ENCODE measurements at regions not wholly inside any gene's neighbourhood (a gene's known extent, or its start where the extent isn't known, plus 50 kb on each side); places are given as distances from the start of the nearest gene placed in this dataset.

GRCh38 chr2:19009510-19009909 lies 348.9 kb downstream of the OSR1 start:
- Histone ChIP-seq H3K36me3 (ENCODE audit: control insufficient read depth, insufficient read depth, low read length) (no peaks in the 10 kb centered on the region), H3K79me2 (ENCODE audit: control insufficient read depth, insufficient read depth, low read length) (no peaks in the 10 kb centered on the region), H2AFZ (ENCODE audit: low read depth, low read length) (no peak overlapping the region), H3K27me3 (ENCODE audit: control insufficient read depth in 2 of 2, insufficient read depth in 2 of 2, low read length in 2 of 2) (no peaks in the 10 kb centered on the region), H3K4me2 (ENCODE audit: insufficient read depth, low read length) (no peak overlapping the region), H3K4me3 (no peak overlapping the region), H4K20me1 (replicated peaks; ENCODE audit: control insufficient read depth, insufficient read depth, low read length) (no peaks in the 10 kb centered on the region), H3K4me1 (replicated peaks in 1 of 2; ENCODE audit: control insufficient read depth in 2 of 2, insufficient read depth in 2 of 2, low read length in 2 of 2) (no peaks in the 10 kb centered on the region), H3K9ac (ENCODE audit: insufficient read depth in 1 of 2, low read depth in 2 of 2, low read length in 2 of 2) (no peak overlapping the region), H3K9me3 (replicated peaks; ENCODE audit: control insufficient read depth, insufficient read depth, low read depth, low read length) (no peaks in the 10 kb centered on the region), H3K27ac (ENCODE audit: extremely low read depth, low read depth, low read length) (no peak overlapping the region), H3K9me1 (ENCODE audit: control insufficient read depth, insufficient read depth, low read length) (no peaks in the 10 kb centered on the region)
- in situ Hi-C loops (cut with MboI) (no loop called here), intact Hi-C loops (cut with micrococcal nuclease) (no loop called here)
- ATAC-seq (no peak), DNase-seq (ENCODE audit: extremely low read depth in 1 of 4, low spot score in 3 of 4) (no peak), FAIRE-seq (no peak)
- ChIA-PET CTCF (ENCODE audit: low intra/inter-chr PET ratio) (no interaction called here), POLR2A (no interaction called here)
- no TSS peak for BruUV-seq (replicated peaks)
- TF ChIP-seq, protein P1, sequence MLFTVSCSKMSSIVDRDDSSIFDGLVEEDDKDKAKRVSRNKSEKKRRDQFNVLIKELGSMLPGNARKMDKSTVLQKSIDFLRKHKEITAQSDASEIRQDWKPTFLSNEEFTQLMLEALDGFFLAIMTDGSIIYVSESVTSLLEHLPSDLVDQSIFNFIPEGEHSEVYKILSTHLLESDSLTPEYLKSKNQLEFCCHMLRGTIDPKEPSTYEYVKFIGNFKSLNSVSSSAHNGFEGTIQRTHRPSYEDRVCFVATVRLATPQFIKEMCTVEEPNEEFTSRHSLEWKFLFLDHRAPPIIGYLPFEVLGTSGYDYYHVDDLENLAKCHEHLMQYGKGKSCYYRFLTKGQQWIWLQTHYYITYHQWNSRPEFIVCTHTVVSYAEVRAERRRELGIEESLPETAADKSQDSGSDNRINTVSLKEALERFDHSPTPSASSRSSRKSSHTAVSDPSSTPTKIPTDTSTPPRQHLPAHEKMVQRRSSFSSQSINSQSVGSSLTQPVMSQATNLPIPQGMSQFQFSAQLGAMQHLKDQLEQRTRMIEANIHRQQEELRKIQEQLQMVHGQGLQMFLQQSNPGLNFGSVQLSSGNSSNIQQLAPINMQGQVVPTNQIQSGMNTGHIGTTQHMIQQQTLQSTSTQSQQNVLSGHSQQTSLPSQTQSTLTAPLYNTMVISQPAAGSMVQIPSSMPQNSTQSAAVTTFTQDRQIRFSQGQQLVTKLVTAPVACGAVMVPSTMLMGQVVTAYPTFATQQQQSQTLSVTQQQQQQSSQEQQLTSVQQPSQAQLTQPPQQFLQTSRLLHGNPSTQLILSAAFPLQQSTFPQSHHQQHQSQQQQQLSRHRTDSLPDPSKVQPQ (CRISPR knock-in tag; IDR thresholded peaks at IDR 0.05; ENCODE audit: borderline replicate concordance), result no peak
- TF ChIP-seq, protein P2, sequence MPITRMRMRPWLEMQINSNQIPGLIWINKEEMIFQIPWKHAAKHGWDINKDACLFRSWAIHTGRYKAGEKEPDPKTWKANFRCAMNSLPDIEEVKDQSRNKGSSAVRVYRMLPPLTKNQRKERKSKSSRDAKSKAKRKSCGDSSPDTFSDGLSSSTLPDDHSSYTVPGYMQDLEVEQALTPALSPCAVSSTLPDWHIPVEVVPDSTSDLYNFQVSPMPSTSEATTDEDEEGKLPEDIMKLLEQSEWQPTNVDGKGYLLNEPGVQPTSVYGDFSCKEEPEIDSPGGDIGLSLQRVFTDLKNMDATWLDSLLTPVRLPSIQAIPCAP (CRISPR knock-in tag; IDR thresholded peaks at IDR 0.05; ENCODE audit: borderline replicate concordance), result no peak
- TF ChIP-seq BCL6 (CRISPR knock-in tag; IDR thresholded peaks at IDR 0.05) (no peak), TCFL5 (CRISPR knock-in tag; conservative IDR thresholded peaks at IDR 0.05) (no peak), ZNF57 (CRISPR knock-in tag; IDR thresholded peaks at IDR 0.05) (no peak), ASH1L (IDR thresholded peaks at IDR 0.05; ENCODE audit: borderline replicate concordance, low read depth, partially characterized antibody) (no peak), RBFOX2 (IDR thresholded peaks at IDR 0.05; ENCODE audit: low read depth, low read length) (no peak), IFI16 (CRISPR knock-in tag; IDR thresholded peaks at IDR 0.05) (no peak), ZNF584 (CRISPR knock-in tag; IDR thresholded peaks at IDR 0.05; ENCODE audit: low read depth) (no peak), ZNF384 (IDR thresholded peaks at IDR 0.05; ENCODE audit: low read depth, low read length) (no peak), HNRNPLL (IDR thresholded peaks at IDR 0.05; ENCODE audit: low read depth, low read length, poor library complexity, severe bottlenecking) (no peak), ZNF75A (CRISPR knock-in tag; IDR thresholded peaks at IDR 0.05) (no peak), RHOXF2B (CRISPR knock-in tag; conservative IDR thresholded peaks at IDR 0.05) (no peak), E2F5 (CRISPR knock-in tag; IDR thresholded peaks at IDR 0.05) (no peak), TEAD1 (CRISPR knock-in tag; IDR thresholded peaks at IDR 0.05) (no peak), ZNF449 (CRISPR knock-in tag; IDR thresholded peaks at IDR 0.05) (no peak)
- WGBS (ENCODE audit: insufficient coverage, low coverage, missing lambda C conversion rate), result 2% methylated on average over 3 of the region's 3 CpGs
